SK-N-MC (cell line): ENCODE measurements at regions not wholly inside any gene's neighbourhood (a gene's known extent, or its start where the extent isn't known, plus 50 kb on each side); places are given as distances from the start of the nearest gene placed in this dataset.

Source experiments
- EZH2 ChIP-seq: fragments of 200-600 bp; sonication (generic); IDR thresholded peaks from one replicate; pipeline ENCODE4 v1.6.1; 2017; ENCODE audit warnings: antibody characterized with exemption
- POLR2AphosphoS5 ChIP-seq: IDR thresholded peaks from 2 replicates; pipeline ENCODE4 v1.6.1; 2012; ENCODE audit warnings: mild to moderate bottlenecking, low read depth, low read length, borderline replicate concordance

- TF ChIP-seq EZH2 = no peak
- no peak for TF ChIP-seq POLR2AphosphoS5
Observed at GRCh38 chr1:223011505-223011856, 131.6 kb downstream of the TLR5 start.
